OCI-LY7 (cell line): ENCODE measurements at regions not wholly inside any gene's neighbourhood (a gene's known extent, or its start where the extent isn't known, plus 50 kb on each side); places are given as distances from the start of the nearest gene placed in this dataset.

Experiments used
- EZH2phosphoT487 ChIP-seq: fragments of 200-600 bp; sonication (generic); IDR thresholded peaks from 2 replicates; pipeline ENCODE4 v1.6.1; 2018; ENCODE audit warnings: low read depth, borderline replicate concordance, mild to moderate bottlenecking, mixed run types, antibody characterized with exemption, low read length, moderate library complexity, mixed read lengths
- TF ChIP-seq, protein P1 (sequence below): fragments of 200-600 bp; sonication (generic); conservative IDR thresholded peaks from 2 replicates; pipeline ENCODE4 v1.5.1; 2014; ENCODE audit warnings: mild to moderate bottlenecking, antibody characterized with exemption, low read length, moderate library complexity, mixed read lengths

DNA sequence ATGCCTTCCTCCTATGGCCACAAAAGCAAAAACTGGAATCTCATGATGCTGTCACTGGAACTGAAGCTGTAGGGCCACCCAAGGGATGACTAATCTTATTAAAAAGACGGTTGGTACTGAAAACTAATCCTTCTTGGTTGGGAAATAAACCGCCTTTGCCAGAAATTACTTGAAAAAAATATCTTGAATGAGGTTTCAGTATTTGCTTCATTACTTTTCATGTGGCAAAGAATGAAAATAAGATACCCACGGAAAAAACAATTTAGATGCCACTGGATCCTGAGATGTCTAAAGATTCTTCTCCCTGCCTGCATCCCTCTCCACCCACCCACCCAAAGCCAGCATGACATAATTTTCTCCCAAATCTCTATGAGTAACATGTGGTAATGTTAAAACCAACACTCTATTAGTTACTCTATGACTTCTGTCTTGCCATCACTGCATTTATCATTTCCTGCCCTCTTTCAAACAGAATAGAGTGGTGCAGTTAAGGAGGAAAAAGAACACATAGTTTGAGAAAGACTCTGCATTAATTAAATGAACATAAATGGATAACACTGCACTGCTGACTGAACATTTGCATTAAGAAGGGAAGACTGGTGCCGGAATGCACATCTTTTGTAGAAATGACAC, 111.8 kb upstream of the DPH6 start:
- TF ChIP-seq, protein P1, sequence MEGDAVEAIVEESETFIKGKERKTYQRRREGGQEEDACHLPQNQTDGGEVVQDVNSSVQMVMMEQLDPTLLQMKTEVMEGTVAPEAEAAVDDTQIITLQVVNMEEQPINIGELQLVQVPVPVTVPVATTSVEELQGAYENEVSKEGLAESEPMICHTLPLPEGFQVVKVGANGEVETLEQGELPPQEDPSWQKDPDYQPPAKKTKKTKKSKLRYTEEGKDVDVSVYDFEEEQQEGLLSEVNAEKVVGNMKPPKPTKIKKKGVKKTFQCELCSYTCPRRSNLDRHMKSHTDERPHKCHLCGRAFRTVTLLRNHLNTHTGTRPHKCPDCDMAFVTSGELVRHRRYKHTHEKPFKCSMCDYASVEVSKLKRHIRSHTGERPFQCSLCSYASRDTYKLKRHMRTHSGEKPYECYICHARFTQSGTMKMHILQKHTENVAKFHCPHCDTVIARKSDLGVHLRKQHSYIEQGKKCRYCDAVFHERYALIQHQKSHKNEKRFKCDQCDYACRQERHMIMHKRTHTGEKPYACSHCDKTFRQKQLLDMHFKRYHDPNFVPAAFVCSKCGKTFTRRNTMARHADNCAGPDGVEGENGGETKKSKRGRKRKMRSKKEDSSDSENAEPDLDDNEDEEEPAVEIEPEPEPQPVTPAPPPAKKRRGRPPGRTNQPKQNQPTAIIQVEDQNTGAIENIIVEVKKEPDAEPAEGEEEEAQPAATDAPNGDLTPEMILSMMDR, result no peak
- TF ChIP-seq EZH2phosphoT487, result no peak
